ENCODE measurements at regions not wholly inside any gene's neighbourhood (a gene's known extent, or its start where the extent isn't known, plus 50 kb on each side); places are given as distances from the start of the nearest gene placed in this dataset.

- Histone ChIP-seq H3K27ac (no peak overlapping the region), H3K9me3 (peaks cover 0 to 3% (median 0%) of the 10 kb centered on the region in 4 donors), H3K36me3 (no peaks in the 10 kb centered on the region), H3K4me3 (no peak overlapping the region), H3K4me1 (no peaks in the 10 kb centered on the region), H3K27me3 (no peaks in the 10 kb centered on the region)
- intact Hi-C loops (cut with DNase I; ENCODE audit: low total_unique reads): no loop called here
- no peak for DNase-seq
- TF ChIP-seq POLR2A (IDR thresholded peaks at IDR 0.05): no peak
- TF ChIP-seq POLR2AphosphoS5 (IDR thresholded peaks at IDR 0.05): no peak
- TF ChIP-seq CTCF (IDR thresholded peaks at IDR 0.05): no peak
- TF ChIP-seq EP300 (IDR thresholded peaks at IDR 0.05): no peak
- WGBS, 5 donors: 24 to 33% (median 28%) methylated on average over 1 of the region's 1 CpG
Observed at GRCh38 chr14:25557466-25557865, 507.5 kb upstream of the STXBP6 start.

GRCh38 chr14:25552826-25553225 lies 502.9 kb upstream of the STXBP6 start:
- Histone ChIP-seq H3K9me3 (peaks cover 0 to 3% (median 0%) of the 10 kb centered on the region in 4 donors), H3K4me3 (no peak overlapping the region), H3K27me3 (no peaks in the 10 kb centered on the region), H3K4me1 (no peaks in the 10 kb centered on the region), H3K36me3 (no peaks in the 10 kb centered on the region), H3K27ac (no peak overlapping the region)
- no peak for TF ChIP-seq POLR2AphosphoS5 (IDR thresholded peaks at IDR 0.05)
- TF ChIP-seq EP300 (IDR thresholded peaks at IDR 0.05): no peak
- TF ChIP-seq POLR2A (IDR thresholded peaks at IDR 0.05): no peak
- TF ChIP-seq CTCF (IDR thresholded peaks at IDR 0.05): no peak
- DNase-seq: no peak
- intact Hi-C loops (cut with DNase I; ENCODE audit: low total_unique reads): no loop called here
- WGBS, 5 donors: 39 to 53% (median 47%) methylated on average over 2 of the region's 2 CpGs

- WGBS, 5 donors: 33 to 56% (median 48%) methylated on average over 3 of the region's 3 CpGs
- Histone ChIP-seq H3K27ac (no peak overlapping the region), H3K4me1 (no peaks in the 10 kb centered on the region), H3K27me3 (no peaks in the 10 kb centered on the region), H3K36me3 (no peaks in the 10 kb centered on the region), H3K4me3 (no peak overlapping the region), H3K9me3 (peaks cover 0 to 3% (median 0%) of the 10 kb centered on the region in 4 donors)
- DNase-seq: no peak
- intact Hi-C loops (cut with DNase I; ENCODE audit: low total_unique reads): no loop called here
- no peak for TF ChIP-seq POLR2AphosphoS5 (IDR thresholded peaks at IDR 0.05)
- TF ChIP-seq CTCF (IDR thresholded peaks at IDR 0.05): no peak
- no peak for TF ChIP-seq POLR2A (IDR thresholded peaks at IDR 0.05)
- no peak for TF ChIP-seq EP300 (IDR thresholded peaks at IDR 0.05)
Observed at GRCh38 chr14:25551674-25552073, 501.7 kb upstream of the STXBP6 start.

GRCh38 chr14:25546826-25547225 lies 496.9 kb upstream of the STXBP6 start:
- no peaks in the 10 kb centered on the region for H3K4me1 ChIP-seq
- TF ChIP-seq POLR2AphosphoS5 (IDR thresholded peaks at IDR 0.05) (no peak), CTCF (IDR thresholded peaks at IDR 0.05) (no peak), POLR2A (IDR thresholded peaks at IDR 0.05) (no peak), EP300 (IDR thresholded peaks at IDR 0.05) (no peak)
- no peaks in the 10 kb centered on the region for H3K9me3 ChIP-seq
- H3K4me3 ChIP-seq: no peak overlapping the region
- no peaks in the 10 kb centered on the region for H3K27me3 ChIP-seq
- WGBS, 5 donors: 47 to 58% (median 53%) methylated on average over 2 of the region's 2 CpGs
- intact Hi-C loops (cut with DNase I; ENCODE audit: low total_unique reads): no loop called here
- no peak for DNase-seq
- H3K36me3 ChIP-seq: no peaks in the 10 kb centered on the region
- H3K27ac ChIP-seq: no peak overlapping the region
